ENCODE measurements at regions not wholly inside any gene's neighbourhood (a gene's known extent, or its start where the extent isn't known, plus 50 kb on each side); places are given as distances from the start of the nearest gene placed in this dataset.

- TF ChIP-seq CTCF (IDR thresholded peaks at IDR 0.05 in 8 of 11, conservative IDR thresholded peaks at IDR 0.05 in 3 of 11) (no peak), POLR2AphosphoS5 (IDR thresholded peaks at IDR 0.05) (no peak), POLR2A (IDR thresholded peaks at IDR 0.05) (no peak)
Observed at GRCh38 chr1:232318143-232318542, 311.8 kb downstream of the SIPA1L2 start.
